Stimulated activated CD8-positive, alpha-beta memory T cell treated with anti-CD3 and anti-CD28 coated beads, Interleukin-7, amount 100 ng/mL, for 4 hours (primary cell): ENCODE measurements at regions not wholly inside any gene's neighbourhood (a gene's known extent, or its start where the extent isn't known, plus 50 kb on each side); places are given as distances from the start of the nearest gene placed in this dataset.

Experiments used
- DNase-seq, 2 donors: peaks; one replicate each; pipeline ENCODE4 v3.0.0-alpha.2; 2020; ENCODE audit warnings: low read depth in 2 of 2

DNA sequence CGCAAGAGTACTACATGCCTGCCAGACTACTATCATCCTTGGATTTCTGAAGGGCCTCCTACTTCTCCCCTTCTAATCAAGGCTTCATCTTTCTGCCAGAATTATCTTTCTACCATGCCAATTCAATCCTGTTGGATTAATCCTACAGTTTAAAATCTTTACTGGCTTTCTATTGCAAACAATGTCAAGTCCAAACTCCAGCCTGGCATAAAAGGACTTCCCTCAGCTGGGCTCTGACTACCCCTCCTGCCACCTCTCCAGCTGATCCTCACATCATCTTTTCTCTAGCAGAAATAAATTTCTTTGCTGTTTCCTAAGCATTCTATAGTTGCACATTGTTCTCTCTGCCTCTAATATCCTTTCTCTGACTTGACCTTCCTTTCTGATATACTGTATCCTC lies 119.7 kb upstream of the RAD23B start:
- DNase-seq, result no peak

GRCh38 chr9:107169796-107170195 lies 113.3 kb upstream of the RAD23B start:
- no peak for DNase-seq

DNA sequence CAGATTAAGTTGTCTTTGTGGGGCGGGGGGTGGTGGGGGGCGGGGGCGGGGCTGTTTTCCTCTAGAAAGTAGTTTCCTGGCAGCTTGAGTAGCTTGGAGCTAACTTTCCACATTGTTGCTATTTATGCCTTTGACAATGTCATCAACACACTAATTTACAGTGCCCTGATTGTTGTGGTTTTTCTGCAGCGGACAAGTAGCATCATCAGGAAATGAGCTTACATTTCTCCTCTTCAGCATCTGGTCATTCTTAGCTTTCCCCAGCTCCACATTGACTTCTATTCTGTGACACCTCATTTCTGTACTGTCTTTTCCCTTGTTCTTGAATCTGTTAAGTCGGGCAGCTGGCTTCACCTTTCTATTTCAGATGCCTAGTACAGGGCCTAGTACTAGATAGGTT lies 112.3 kb upstream of the RAD23B start:
- no peak for DNase-seq

GRCh38 chr9:107172160-107172978 lies 110.7 kb upstream of the RAD23B start:
- peak; percentile 21 for DNase-seq

DNA sequence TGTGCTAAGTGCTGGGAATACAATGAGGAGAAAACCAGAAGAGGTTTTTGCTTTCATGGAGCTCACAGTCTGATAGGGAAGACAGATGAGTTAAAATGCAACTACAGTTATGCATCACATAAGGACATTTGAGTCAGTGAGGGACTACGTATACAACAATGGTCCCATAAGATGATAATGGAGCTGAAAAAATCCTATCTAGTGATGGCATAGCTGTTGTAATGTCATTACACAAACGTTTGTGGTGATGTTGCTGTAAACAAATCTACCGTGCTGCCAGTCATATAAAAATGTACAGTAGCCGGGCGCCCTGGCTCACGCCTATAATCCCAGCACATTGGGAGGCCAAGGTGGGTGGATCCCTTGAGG lies 110.1 kb upstream of the RAD23B start:
- no peak for DNase-seq

DNA sequence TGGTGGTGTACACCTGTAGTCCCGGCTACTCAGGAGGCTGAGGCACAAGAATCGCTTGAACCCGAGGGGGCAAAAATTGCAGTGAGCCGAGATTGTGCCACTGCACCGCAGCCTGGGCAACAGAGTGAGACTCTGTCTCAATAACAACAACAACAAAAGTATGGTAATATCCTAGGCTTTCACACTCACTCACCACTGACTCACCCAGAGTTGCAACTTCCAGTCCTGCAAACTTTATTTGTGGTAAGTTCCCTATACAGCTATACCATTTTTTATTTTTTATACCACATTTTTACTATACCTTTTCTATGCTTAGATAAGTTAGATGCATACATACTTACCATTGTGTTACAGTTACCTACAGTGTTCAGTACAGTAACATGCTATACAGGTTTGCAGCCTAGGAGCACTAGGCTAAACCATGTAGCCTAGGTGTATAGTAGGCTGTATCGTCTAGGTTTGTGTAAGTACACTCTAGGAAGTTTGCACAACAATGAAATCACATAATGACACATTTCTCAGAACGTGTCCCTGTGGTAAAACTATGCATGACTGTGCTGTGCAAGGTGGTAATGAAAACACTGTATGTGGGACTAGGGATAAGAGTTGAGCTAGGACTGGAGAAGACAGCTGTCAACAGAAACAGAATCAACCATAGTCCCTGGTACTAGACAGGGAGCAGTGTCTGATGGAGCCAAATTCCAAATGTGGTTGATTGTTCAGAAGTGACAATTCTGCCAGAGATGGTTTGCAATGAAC lies 109.5 kb upstream of the RAD23B start:
- no peak for DNase-seq

GRCh38 chr9:107174441-107174840 lies 108.6 kb upstream of the RAD23B start:
- no peak for DNase-seq

DNA sequence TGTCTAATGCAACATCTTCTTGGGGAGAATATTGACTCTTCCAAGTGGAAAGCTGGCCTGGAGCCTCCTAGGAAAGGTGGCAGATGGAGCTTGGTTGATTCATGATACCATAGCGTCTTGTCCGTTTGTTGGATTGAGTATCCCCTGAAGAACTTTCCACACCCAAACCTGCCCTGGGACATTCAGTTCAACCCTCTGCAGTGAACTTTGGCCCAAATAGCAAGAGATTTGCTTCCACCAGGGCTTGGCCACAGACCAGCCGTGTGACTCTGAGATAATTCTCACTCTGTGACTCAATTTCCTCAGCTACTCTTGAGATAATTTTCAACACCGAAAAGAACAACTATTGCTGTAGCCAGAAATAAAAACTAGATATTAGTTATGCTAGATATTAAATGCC lies 108.0 kb upstream of the RAD23B start:
- no peak for DNase-seq

GRCh38 chr9:107175816-107176435 lies 107.2 kb upstream of the RAD23B start:
- no peak for DNase-seq

DNA sequence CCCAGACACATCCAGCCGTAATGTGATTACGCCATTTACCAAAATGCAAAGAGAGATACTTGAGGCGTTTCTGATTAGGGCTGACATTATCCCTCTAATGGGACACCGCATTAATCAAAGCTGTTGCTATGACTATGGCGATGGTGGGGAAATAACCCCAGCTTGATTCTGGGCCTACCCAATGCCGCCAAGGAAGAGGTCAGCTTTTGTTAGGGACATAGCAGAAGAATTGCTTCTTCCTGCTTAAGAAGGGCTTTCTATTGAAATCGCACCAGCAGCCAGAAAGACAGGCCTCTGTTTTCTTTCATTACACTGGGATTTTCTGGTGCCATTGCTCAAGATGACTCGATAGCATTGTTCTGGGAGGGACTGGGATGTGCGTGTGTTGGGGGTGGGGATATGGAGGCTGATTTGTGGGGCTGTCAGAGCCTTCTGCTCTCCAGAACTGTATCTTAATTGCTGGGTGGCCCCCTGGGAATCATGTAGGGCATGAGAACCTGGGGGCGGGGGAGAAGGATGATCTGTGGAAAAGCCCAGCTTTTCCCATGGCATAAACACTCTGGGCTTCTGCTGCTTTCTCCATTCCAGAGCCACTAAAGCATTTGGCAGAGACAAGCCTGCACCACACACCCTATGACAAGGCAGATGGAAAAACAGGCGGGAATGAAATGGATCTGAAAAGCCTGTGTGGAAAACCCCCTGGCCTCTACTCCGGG lies 106.5 kb upstream of the RAD23B start:
- DNase-seq, result no peak

- DNase-seq, result no peak
These were observed 105.7 kb upstream of the RAD23B start for GRCh38 chr9:107177243-107177839.

GRCh38 chr9:107177857-107178256 lies 105.2 kb upstream of the RAD23B start:
- DNase-seq, result no peak

DNA sequence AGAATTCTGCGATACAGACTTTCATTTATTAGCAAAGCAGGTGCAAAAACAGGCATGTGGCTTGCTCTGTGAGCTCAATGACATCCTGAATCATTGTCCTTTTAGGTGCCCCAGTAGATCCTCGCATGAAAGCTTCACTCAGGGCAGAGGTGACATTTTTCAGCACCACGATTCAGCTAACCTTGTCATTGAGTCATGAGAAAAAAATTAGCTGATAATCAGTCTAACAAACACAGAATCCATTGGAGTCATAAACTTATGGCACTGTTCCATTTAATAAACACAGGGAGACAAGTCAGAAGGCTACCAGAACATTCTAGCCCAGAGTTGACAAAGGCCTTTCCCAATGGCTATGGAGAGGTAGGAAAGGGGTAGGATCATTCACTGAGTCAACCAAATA lies 104.8 kb upstream of the RAD23B start:
- DNase-seq, result no peak

DNA sequence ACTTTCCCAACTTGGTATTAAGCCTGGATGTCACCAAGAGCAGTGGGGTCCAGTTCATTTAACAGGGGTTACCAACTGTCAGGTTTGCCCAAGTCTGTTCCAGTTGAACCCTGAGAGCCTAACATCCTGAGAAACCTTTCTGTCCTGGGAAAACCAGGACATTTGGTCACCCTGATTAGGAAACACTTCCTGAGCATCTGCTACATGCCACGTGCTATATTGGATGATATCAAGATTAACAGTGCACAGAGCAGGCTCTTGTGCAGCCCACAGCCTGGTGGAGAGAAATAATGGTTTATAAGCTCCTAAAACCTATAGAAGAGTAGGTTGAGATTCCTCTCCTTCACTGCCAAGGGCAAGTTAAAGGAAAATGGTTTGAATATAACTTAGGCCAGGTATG lies 102.9 kb upstream of the RAD23B start:
- no peak for DNase-seq

GRCh38 chr9:107183176-107183575 lies 99.9 kb upstream of the RAD23B start:
- DNase-seq, result no peak

GRCh38 chr9:107188376-107188775 lies 94.7 kb upstream of the RAD23B start:
- no peak for DNase-seq

GRCh38 chr9:107190061-107190935 lies 92.8 kb upstream of the RAD23B start:
- no peak for DNase-seq

- DNase-seq, result no peak
These were observed 92.2 kb upstream of the RAD23B start for GRCh38 chr9:107190936-107191290.

- DNase-seq, result no peak
These were observed 89.8 kb upstream of the RAD23B start for GRCh38 chr9:107193251-107193650.

DNA sequence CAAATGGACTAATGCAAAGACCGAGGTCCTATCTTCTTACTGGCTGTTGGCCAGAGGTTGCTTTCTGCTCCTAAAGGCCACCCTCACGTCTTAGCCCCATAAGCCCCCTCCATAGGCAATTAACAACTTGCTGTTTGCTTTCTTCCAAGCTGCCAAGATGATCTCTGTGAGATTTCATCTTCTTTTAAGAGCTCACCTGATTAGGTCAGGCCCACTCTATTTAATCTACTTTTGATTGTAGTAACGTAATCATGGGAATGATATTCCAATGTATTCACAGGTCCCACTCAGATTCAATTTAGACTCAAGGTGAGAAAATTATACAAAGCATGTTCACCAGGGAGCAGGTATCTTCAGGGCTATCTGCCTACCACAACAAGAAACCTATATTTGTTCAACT lies 84.4 kb upstream of the RAD23B start:
- DNase-seq, result no peak

DNA sequence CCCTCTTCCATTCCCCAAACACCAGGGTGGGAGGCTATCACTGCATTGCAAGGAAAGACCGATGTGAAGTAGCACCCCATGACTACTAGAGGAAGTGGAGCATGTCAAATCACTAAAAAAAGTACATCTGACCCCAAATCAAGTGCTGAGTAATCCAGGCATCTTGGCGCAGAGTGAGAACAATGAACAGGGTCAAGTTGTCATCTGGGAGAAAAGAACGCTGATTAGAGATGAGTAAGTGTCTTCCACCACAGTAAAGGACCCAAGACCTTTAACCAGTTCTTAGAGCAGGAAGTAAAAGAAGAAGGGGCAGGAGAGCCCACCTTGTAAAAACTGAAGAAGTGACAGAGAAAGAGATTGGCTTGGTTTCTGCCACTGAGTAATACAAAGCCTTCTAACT lies 75.0 kb upstream of the RAD23B start:
- DNase-seq, result no peak
